GM23248 (cell line): ENCODE measurements at regions not wholly inside any gene's neighbourhood (a gene's known extent, or its start where the extent isn't known, plus 50 kb on each side); places are given as distances from the start of the nearest gene placed in this dataset.

Source experiments
- DNase-seq: peaks from one replicate; pipeline ENCODE4 v3.0.0-alpha.2; 2015
- H2AFZ ChIP-seq: fragments of 200-600 bp; sonication (generic); 2 replicates; pipeline ENCODE4 v1.6.1; 2016; ENCODE audit warnings: antibody characterized with exemption
- H3F3A ChIP-seq: fragments of 200-600 bp; sonication (generic); 2 replicates; pipeline ENCODE4 v1.6.1; 2016; ENCODE audit warnings: mild to moderate bottlenecking, antibody characterized with exemption, mixed run types; ENCODE audit not compliant: insufficient read depth
- H3K27ac ChIP-seq: fragments of 200-600 bp; sonication (generic); 2 replicates; pipeline ENCODE4 v1.5.1; 2016; ENCODE audit warnings: mild to moderate bottlenecking
- H3K27me3 ChIP-seq: fragments of 200-600 bp; sonication (generic); replicated peaks from 2 replicates; pipeline ENCODE4 v1.6.1; 2016; ENCODE audit warnings: mild to moderate bottlenecking; ENCODE audit not compliant: insufficient read depth
- H3K36me3 ChIP-seq: fragments of 200-600 bp; sonication (generic); 2 replicates; pipeline ENCODE4 v1.6.1; 2016; ENCODE audit warnings: low read depth, mild to moderate bottlenecking
- H3K4me1 ChIP-seq: fragments of 200-600 bp; sonication (generic); 2 replicates; pipeline ENCODE4 v1.6.1; 2016; ENCODE audit warnings: mild to moderate bottlenecking; ENCODE audit not compliant: insufficient read depth
- H3K4me2 ChIP-seq: fragments of 200-600 bp; sonication (generic); one replicate; pipeline ENCODE4 v1.6.1; 2016; ENCODE audit warnings: mild to moderate bottlenecking; ENCODE audit not compliant: unreplicated experiment
- H3K4me3 ChIP-seq: fragments of 200-600 bp; sonication (generic); 2 replicates; pipeline ENCODE4 v1.5.1; 2016; ENCODE audit warnings: mild to moderate bottlenecking
- H3K79me2 ChIP-seq: fragments of 200-600 bp; sonication (generic); 2 replicates; pipeline ENCODE4 v1.6.1; 2016; ENCODE audit warnings: mild to moderate bottlenecking; ENCODE audit not compliant: insufficient read depth
- H3K9ac ChIP-seq: fragments of 200-600 bp; sonication (generic); 2 replicates; pipeline ENCODE4 v1.6.1; 2016; ENCODE audit warnings: mild to moderate bottlenecking
- H3K9me2 ChIP-seq: fragments of 200-600 bp; sonication (generic); 2 replicates; pipeline ENCODE4 v1.6.1; 2016; ENCODE audit warnings: mixed run types, mild to moderate bottlenecking, moderate library complexity; ENCODE audit not compliant: insufficient read depth
- H3K9me3 ChIP-seq: fragments of 200-600 bp; sonication (generic); one replicate; pipeline ENCODE4 v1.6.1; 2017; ENCODE audit warnings: low read depth
- H4K20me1 ChIP-seq: fragments of 200-600 bp; sonication (generic); 2 replicates; pipeline ENCODE4 v1.6.0; 2016; ENCODE audit not compliant: insufficient read depth
- EZH2 ChIP-seq: fragments of 200-600 bp; sonication (generic); IDR thresholded peaks from 2 replicates; pipeline ENCODE4 v1.6.1; 2018; ENCODE audit warnings: antibody characterized with exemption, mild to moderate bottlenecking; ENCODE audit not compliant: insufficient read depth, poor library complexity, severe bottlenecking
- EZH2phosphoT487 ChIP-seq: fragments of 200-600 bp; sonication (generic); IDR thresholded peaks from 2 replicates; pipeline ENCODE4 v1.6.1; 2018; ENCODE audit warnings: antibody characterized with exemption, moderate library complexity, mild to moderate bottlenecking, low read depth; ENCODE audit not compliant: insufficient read depth
- WGBS, 2 experiments: methylation state at CpG; one replicate each; pipeline ENCODE4 v1.1.6; 2015 to 2017; ENCODE audit warnings: low lambda C conversion rate in 2 of 2, low coverage in 1 of 2; ENCODE audit errors: missing lambda C conversion rate in 2 of 2; 5-methylcytosine and 5-hydroxymethylcytosine counted together
- in situ Hi-C: fragments of 300-500 bp; cut with MboI; formaldehyde crosslinking; loops from 2 replicates; pipeline ENCODE4 v1.15.0; 2020

GRCh38 chr1:238404481-238404880 is 513.8 kb upstream of the ZP4 start:
- no peak for TF ChIP-seq EZH2phosphoT487
- TF ChIP-seq EZH2: no peak
- Histone ChIP-seq H3K9me3 (no peaks in the 10 kb centered on the region), H3K27ac (no peak overlapping the region), H3K9ac (no peak overlapping the region), H3K4me1 (no peaks in the 10 kb centered on the region), H3F3A (no peaks in the 10 kb centered on the region), H3K79me2 (no peaks in the 10 kb centered on the region), H4K20me1 (no peaks in the 10 kb centered on the region), H3K27me3 (no peaks in the 10 kb centered on the region), H3K9me2 (no peaks in the 10 kb centered on the region), H3K36me3 (no peaks in the 10 kb centered on the region), H3K4me3 (no peak overlapping the region), H3K4me2 (no peak overlapping the region), H2AFZ (no peak overlapping the region)
- WGBS, 2 experiments: 0 to 6% methylated on average over 1 of the region's 1 CpG
- in situ Hi-C loops: no loop called here
- DNase-seq: no peak

GRCh38 chr1:238401144-238401543 is 510.4 kb upstream of the ZP4 start:
- TF ChIP-seq EZH2phosphoT487 (no peak), EZH2 (no peak)
- no peak overlapping the region for H3K4me3 ChIP-seq
- no peak overlapping the region for H3K9ac ChIP-seq
- H4K20me1 ChIP-seq: no peaks in the 10 kb centered on the region
- no peak overlapping the region for H3K27ac ChIP-seq
- no peaks in the 10 kb centered on the region for H3K4me1 ChIP-seq
- no peaks in the 10 kb centered on the region for H3K79me2 ChIP-seq
- in situ Hi-C loops: no loop called here
- DNase-seq: no peak
- H3K27me3 ChIP-seq: no peaks in the 10 kb centered on the region
- no peaks in the 10 kb centered on the region for H3K9me2 ChIP-seq
- no peaks in the 10 kb centered on the region for H3K9me3 ChIP-seq
- H3K36me3 ChIP-seq: no peaks in the 10 kb centered on the region
- H3K4me2 ChIP-seq: no peak overlapping the region
- no peaks in the 10 kb centered on the region for H3F3A ChIP-seq
- WGBS, 2 experiments: 7 to 8% methylated on average over 4 of the region's 4 CpGs
- H2AFZ ChIP-seq: no peak overlapping the region

GRCh38 chr1:238399558-238399957 is 508.8 kb upstream of the ZP4 start:
- no peaks in the 10 kb centered on the region for H3K36me3 ChIP-seq
- no peak overlapping the region for H2AFZ ChIP-seq
- H4K20me1 ChIP-seq: no peaks in the 10 kb centered on the region
- no peaks in the 10 kb centered on the region for H3K4me1 ChIP-seq
- no peak overlapping the region for H3K27ac ChIP-seq
- in situ Hi-C loops: no loop called here
- no peaks in the 10 kb centered on the region for H3K9me3 ChIP-seq
- no peak overlapping the region for H3K9ac ChIP-seq
- no peak for TF ChIP-seq EZH2
- no peak for TF ChIP-seq EZH2phosphoT487
- H3K27me3 ChIP-seq: no peaks in the 10 kb centered on the region; the same call in 1 of the 2 replicates
- H3K79me2 ChIP-seq: no peaks in the 10 kb centered on the region
- WGBS, 2 experiments: 44 to 49% methylated on average over 4 of the region's 4 CpGs
- H3K4me3 ChIP-seq: no peak overlapping the region
- DNase-seq: no peak
- H3F3A ChIP-seq: no peaks in the 10 kb centered on the region
- H3K4me2 ChIP-seq: no peak overlapping the region
- no peaks in the 10 kb centered on the region for H3K9me2 ChIP-seq

- Histone ChIP-seq H3F3A (no peaks in the 10 kb centered on the region), H2AFZ (no peak overlapping the region), H3K4me2 (no peak overlapping the region), H3K36me3 (no peaks in the 10 kb centered on the region), H3K9me3 (no peaks in the 10 kb centered on the region), H3K27ac (no peak overlapping the region), H3K9me2 (no peaks in the 10 kb centered on the region), H3K9ac (no peak overlapping the region), H3K27me3 (no peaks in the 10 kb centered on the region; the same call in 1 of the 2 replicates), H3K4me1 (no peaks in the 10 kb centered on the region), H3K4me3 (no peak overlapping the region), H3K79me2 (no peaks in the 10 kb centered on the region), H4K20me1 (no peaks in the 10 kb centered on the region)
- no peak for DNase-seq
- TF ChIP-seq EZH2phosphoT487: no peak
- in situ Hi-C loops: no loop called here
Measured at GRCh38 chr1:238396140-238396539, 505.4 kb upstream of the ZP4 start.

- no peak overlapping the region for H3K9ac ChIP-seq
- H3K9me3 ChIP-seq: no peaks in the 10 kb centered on the region
- no peaks in the 10 kb centered on the region for H3K36me3 ChIP-seq
- no peaks in the 10 kb centered on the region for H3K79me2 ChIP-seq
- no peak for TF ChIP-seq EZH2phosphoT487
- no peak for TF ChIP-seq EZH2
- no peaks in the 10 kb centered on the region for H3K27me3 ChIP-seq
- in situ Hi-C loops: no loop called here
- no peaks in the 10 kb centered on the region for H3K4me1 ChIP-seq
- WGBS, 2 experiments: 7 to 9% methylated on average over 5 of the region's 5 CpGs
- H2AFZ ChIP-seq: no peak overlapping the region
- no peaks in the 10 kb centered on the region for H4K20me1 ChIP-seq
- H3K4me2 ChIP-seq: no peak overlapping the region
- H3K27ac ChIP-seq: no peak overlapping the region
- H3F3A ChIP-seq: no peaks in the 10 kb centered on the region
- no peaks in the 10 kb centered on the region for H3K9me2 ChIP-seq
- no peak overlapping the region for H3K4me3 ChIP-seq
- DNase-seq: no peak
Measured at GRCh38 chr1:238384381-238384780, 493.7 kb upstream of the ZP4 start.
